ENCODE measurements at regions not wholly inside any gene's neighbourhood (a gene's known extent, or its start where the extent isn't known, plus 50 kb on each side); places are given as distances from the start of the nearest gene placed in this dataset.

- ATAC-seq, result no peak
- no peak for TF ChIP-seq ZNF565 (CRISPR knock-in tag; conservative IDR thresholded peaks at IDR 0.05; ENCODE audit: low read depth)
- no peak for TF ChIP-seq PATZ1 (CRISPR knock-in tag; IDR thresholded peaks at IDR 0.05; ENCODE audit: borderline replicate concordance)
- no peak for TF ChIP-seq TOX (CRISPR knock-in tag; IDR thresholded peaks at IDR 0.05; ENCODE audit: borderline replicate concordance)
- no peak for TF ChIP-seq ZNF70 (CRISPR knock-in tag; IDR thresholded peaks at IDR 0.05)
- no peak for TF ChIP-seq ZFP30 (CRISPR knock-in tag; IDR thresholded peaks at IDR 0.05)
- TF ChIP-seq CREB5 (CRISPR knock-in tag; IDR thresholded peaks at IDR 0.05; ENCODE audit: low read depth), result no peak
- TF ChIP-seq CSDC2 (CRISPR knock-in tag; IDR thresholded peaks at IDR 0.05), result no peak
- no peak for TF ChIP-seq OSR1 (CRISPR knock-in tag; IDR thresholded peaks at IDR 0.05)
- no peak for TF ChIP-seq ISL1 (CRISPR knock-in tag; IDR thresholded peaks at IDR 0.05)
- no peak for TF ChIP-seq ARNTL (CRISPR knock-in tag; IDR thresholded peaks at IDR 0.05; ENCODE audit: borderline replicate concordance, low read depth)
- TF ChIP-seq, protein P1, sequence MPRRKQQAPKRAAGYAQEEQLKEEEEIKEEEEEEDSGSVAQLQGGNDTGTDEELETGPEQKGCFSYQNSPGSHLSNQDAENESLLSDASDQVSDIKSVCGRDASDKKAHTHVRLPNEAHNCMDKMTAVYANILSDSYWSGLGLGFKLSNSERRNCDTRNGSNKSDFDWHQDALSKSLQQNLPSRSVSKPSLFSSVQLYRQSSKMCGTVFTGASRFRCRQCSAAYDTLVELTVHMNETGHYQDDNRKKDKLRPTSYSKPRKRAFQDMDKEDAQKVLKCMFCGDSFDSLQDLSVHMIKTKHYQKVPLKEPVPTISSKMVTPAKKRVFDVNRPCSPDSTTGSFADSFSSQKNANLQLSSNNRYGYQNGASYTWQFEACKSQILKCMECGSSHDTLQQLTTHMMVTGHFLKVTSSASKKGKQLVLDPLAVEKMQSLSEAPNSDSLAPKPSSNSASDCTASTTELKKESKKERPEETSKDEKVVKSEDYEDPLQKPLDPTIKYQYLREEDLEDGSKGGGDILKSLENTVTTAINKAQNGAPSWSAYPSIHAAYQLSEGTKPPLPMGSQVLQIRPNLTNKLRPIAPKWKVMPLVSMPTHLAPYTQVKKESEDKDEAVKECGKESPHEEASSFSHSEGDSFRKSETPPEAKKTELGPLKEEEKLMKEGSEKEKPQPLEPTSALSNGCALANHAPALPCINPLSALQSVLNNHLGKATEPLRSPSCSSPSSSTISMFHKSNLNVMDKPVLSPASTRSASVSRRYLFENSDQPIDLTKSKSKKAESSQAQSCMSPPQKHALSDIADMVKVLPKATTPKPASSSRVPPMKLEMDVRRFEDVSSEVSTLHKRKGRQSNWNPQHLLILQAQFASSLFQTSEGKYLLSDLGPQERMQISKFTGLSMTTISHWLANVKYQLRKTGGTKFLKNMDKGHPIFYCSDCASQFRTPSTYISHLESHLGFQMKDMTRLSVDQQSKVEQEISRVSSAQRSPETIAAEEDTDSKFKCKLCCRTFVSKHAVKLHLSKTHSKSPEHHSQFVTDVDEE (CRISPR knock-in tag; IDR thresholded peaks at IDR 0.05), result no peak
- no peak for TF ChIP-seq GLIS3 (CRISPR knock-in tag; IDR thresholded peaks at IDR 0.05)
- no peak for TF ChIP-seq PPARA (CRISPR knock-in tag; IDR thresholded peaks at IDR 0.05; ENCODE audit: borderline replicate concordance)
- no peak for TF ChIP-seq RARB (CRISPR knock-in tag; IDR thresholded peaks at IDR 0.05)
- no peak for TF ChIP-seq ZNF8 (CRISPR knock-in tag; IDR thresholded peaks at IDR 0.05)
- TF ChIP-seq ZFP3 (CRISPR knock-in tag; IDR thresholded peaks at IDR 0.05), result no peak
- TF ChIP-seq ZC3H10 (CRISPR knock-in tag; IDR thresholded peaks at IDR 0.05), result no peak
- TF ChIP-seq TCF4 (CRISPR knock-in tag; IDR thresholded peaks at IDR 0.05; ENCODE audit: borderline replicate concordance), result no peak
- no peak for TF ChIP-seq POU6F1 (CRISPR knock-in tag; IDR thresholded peaks at IDR 0.05; ENCODE audit: borderline replicate concordance, low read depth)
Measured at GRCh38 chr12:95411057-95411456, 62.9 kb upstream of the METAP2 start.

DNA sequence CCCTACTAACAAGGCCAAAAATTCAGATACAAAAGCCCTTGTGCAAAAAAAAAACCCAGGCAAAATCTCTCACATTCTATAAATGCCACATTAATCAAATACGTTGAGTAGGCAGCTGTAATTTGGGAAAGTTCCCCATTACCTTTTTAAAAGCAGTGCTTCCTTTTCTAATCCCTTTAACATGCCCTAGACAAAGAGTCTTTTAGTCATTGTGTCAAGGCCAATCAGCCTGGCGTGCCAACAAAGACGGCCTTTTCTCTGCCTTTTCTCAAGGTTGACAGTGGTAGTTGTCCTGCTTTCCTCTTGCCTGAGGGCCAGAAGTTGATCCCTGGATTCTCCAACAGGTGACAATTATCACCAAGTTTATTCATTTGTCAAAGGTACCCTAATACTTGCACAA is 62.5 kb upstream of the METAP2 start:
- no peak for ATAC-seq
- no peak for TF ChIP-seq OSR1 (CRISPR knock-in tag; IDR thresholded peaks at IDR 0.05)
- peak; percentile 44; the same call in 1 of the 2 replicates for TF ChIP-seq ISL1 (CRISPR knock-in tag; IDR thresholded peaks at IDR 0.05)
- no peak for TF ChIP-seq RARB (CRISPR knock-in tag; IDR thresholded peaks at IDR 0.05)

DNA sequence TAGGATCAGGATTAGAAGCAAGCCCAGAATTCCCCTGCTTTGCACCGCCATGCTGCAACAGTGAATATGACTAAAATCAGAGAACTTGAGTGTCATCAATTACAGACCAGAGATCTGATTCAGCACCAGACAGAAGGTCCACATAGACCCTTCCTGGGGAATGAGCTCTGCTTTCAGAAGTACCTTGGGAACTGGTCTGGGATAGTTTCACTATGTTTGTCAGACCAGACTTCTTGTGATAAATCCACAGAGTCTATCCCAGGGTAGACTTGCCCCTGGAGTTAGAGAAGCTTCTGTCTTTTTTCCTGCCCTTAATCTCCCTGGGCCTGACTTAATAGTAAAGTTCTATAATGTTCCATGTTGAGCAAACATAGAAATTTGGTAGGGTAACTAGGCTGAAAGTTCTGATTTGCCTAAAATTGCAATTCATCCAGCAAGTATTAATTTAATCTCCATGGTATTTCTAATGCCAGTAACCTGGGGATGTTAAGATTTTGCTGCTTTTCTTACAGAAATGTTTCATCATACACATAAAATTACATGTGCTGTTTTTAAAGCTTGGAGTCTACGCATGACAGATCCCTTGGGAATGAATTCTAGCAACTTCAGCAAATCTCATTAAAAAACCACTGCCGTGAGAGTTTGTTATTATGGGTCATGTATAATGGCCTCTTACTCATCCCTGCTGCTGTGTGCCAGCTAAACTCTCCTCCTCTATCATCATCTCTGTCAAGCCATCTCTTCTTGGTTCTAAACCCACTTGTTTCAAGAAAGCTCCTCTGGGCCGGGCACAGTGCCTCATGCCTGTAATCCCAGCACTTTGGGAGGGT is 61.3 kb upstream of the METAP2 start:
- no peak for TF ChIP-seq CSDC2 (CRISPR knock-in tag; IDR thresholded peaks at IDR 0.05)
- peak; percentile 77 for TF ChIP-seq ISL1 (CRISPR knock-in tag; IDR thresholded peaks at IDR 0.05)
- no peak for TF ChIP-seq ZNF8 (CRISPR knock-in tag; IDR thresholded peaks at IDR 0.05)
- no peak for TF ChIP-seq ZFP30 (CRISPR knock-in tag; IDR thresholded peaks at IDR 0.05)
- TF ChIP-seq CREB5 (CRISPR knock-in tag; IDR thresholded peaks at IDR 0.05; ENCODE audit: low read depth), result 0 out of 2 replicates have a peak, but pooled peaks have one; percentile 24
- TF ChIP-seq ZNF565 (CRISPR knock-in tag; conservative IDR thresholded peaks at IDR 0.05; ENCODE audit: low read depth), result no peak
- TF ChIP-seq PPARA (CRISPR knock-in tag; IDR thresholded peaks at IDR 0.05; ENCODE audit: borderline replicate concordance), result no peak
- no peak for TF ChIP-seq ZNF70 (CRISPR knock-in tag; IDR thresholded peaks at IDR 0.05)
- TF ChIP-seq POU6F1 (CRISPR knock-in tag; IDR thresholded peaks at IDR 0.05; ENCODE audit: borderline replicate concordance, low read depth), result no peak
- TF ChIP-seq, protein P2, sequence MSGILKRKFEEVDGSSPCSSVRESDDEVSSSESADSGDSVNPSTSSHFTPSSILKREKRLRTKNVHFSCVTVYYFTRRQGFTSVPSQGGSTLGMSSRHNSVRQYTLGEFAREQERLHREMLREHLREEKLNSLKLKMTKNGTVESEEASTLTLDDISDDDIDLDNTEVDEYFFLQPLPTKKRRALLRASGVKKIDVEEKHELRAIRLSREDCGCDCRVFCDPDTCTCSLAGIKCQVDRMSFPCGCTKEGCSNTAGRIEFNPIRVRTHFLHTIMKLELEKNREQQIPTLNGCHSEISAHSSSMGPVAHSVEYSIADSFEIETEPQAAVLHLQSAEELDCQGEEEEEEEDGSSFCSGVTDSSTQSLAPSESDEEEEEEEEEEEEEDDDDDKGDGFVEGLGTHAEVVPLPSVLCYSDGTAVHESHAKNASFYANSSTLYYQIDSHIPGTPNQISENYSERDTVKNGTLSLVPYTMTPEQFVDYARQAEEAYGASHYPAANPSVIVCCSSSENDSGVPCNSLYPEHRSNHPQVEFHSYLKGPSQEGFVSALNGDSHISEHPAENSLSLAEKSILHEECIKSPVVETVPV (CRISPR knock-in tag; IDR thresholded peaks at IDR 0.05), result no peak
- no peak for TF ChIP-seq OSR1 (CRISPR knock-in tag; IDR thresholded peaks at IDR 0.05)
- ATAC-seq, result peak; percentile 49; the same call in 2 of the 3 replicates

Measured in SK-N-SH treated with all-trans-retinoic acid at 6 μM for 48 hours (cell line).